WI38 (cell line): ENCODE measurements at regions not wholly inside any gene's neighbourhood (a gene's known extent, or its start where the extent isn't known, plus 50 kb on each side); places are given as distances from the start of the nearest gene placed in this dataset.

Experiments used
- H3K4me3 ChIP-seq: 2 replicates; pipeline ENCODE4 v1.5.1; 2011; ENCODE audit warnings: low read depth, mild to moderate bottlenecking, control low read depth, low read length
- TF ChIP-seq, protein P1 (sequence below): IDR thresholded peaks from 2 replicates; pipeline ENCODE4 v1.5.1; 2012; ENCODE audit warnings: low read depth, mild to moderate bottlenecking, control low read depth, low read length

DNA sequence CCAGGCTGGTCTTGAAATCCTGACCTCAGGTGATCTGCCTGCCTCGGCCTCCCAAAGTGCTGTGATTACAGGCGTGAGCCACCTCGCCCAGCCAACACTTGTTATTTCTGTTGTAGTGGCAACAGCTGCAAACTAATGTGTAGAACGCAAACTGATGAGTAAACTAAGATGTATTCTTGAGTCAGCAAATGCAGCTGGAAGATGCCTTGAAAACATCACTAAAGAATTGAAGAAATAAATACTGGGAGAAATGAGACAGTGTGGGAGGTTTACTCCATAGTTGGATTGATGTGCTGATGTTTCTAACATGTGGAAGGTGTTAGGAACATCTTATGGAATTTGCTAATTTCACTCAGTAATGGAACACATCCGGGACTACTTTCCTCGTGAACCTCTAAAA lies 61.3 kb upstream of the KCNE2 start:
- TF ChIP-seq, protein P1, sequence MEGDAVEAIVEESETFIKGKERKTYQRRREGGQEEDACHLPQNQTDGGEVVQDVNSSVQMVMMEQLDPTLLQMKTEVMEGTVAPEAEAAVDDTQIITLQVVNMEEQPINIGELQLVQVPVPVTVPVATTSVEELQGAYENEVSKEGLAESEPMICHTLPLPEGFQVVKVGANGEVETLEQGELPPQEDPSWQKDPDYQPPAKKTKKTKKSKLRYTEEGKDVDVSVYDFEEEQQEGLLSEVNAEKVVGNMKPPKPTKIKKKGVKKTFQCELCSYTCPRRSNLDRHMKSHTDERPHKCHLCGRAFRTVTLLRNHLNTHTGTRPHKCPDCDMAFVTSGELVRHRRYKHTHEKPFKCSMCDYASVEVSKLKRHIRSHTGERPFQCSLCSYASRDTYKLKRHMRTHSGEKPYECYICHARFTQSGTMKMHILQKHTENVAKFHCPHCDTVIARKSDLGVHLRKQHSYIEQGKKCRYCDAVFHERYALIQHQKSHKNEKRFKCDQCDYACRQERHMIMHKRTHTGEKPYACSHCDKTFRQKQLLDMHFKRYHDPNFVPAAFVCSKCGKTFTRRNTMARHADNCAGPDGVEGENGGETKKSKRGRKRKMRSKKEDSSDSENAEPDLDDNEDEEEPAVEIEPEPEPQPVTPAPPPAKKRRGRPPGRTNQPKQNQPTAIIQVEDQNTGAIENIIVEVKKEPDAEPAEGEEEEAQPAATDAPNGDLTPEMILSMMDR: no peak

DNA sequence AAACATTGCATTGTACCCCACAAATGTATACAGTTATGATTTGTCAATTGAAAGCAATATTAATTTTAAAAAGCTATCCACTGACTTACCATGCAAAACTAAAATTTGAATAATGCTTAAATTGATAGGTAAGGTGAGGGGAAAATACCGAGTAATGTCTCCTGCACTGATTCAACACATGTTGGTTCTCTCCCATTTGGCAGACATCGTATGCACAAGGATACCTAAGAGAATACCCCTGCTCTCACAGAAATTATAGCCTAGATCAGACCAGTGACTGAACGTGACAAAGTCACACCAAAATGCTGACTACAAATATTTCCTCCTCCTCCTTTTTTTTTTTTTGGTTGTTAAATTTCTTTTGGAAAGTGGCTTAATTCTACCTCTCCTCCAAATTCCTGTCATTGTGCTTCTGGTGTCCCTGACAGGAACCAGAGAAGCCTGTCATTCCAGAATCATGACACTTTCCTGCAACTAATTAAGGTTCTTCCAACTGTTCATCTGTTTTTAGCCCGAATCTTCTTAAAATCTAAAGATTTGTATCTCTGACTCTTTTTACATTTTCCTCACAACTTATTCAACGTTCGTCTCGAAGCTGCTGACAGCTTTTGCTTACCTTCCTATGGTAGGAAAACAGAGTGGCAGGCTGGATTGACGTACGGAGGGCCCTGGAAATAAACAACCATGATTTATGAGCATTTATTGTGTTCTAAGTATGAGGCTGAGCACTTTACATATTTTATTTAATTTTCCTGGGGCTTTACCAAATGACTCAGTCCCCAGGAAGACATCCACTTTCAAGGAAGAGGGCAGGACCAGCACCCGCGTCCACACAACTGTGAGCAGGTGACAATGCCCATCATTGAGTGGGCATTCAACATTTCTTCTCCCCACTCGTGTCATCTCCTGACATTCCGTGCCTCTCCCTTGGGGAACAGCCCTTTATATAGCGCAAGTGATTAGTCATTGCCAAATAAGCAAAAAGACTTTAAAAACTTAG lies 57.9 kb upstream of the KCNE2 start:
- H3K4me3 ChIP-seq: no peak overlapping the region
- TF ChIP-seq, protein P1: no peak

More for the DNA sequence above, 61.3 kb upstream of the KCNE2 start:
- H3K4me3 ChIP-seq: no peak overlapping the region

DNA sequence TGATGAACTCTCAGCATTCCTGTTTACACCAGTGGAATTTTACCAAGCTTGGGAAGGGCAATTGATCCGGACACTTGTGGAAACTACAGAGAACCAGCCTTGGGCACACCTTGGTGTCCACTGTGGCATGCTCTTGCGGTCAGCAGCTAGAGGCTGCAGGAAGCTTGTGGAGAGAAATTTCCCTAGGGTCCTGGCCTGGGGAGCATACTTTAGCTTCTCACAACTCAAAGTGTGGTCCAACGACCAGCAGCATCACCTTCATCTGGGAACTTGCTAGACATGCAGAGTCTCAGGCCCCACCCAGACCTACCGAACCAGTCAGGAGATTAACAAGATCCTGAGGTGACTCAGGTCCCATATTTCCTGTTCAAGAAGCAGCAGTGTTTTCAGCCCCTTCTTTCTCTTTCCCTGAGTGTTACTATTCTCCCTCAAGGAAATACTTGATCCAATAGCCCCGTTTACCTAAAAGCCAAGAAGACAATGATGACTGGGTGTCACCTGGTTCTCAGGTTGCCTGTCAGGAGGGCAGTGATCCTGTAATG lies 55.7 kb upstream of the KCNE2 start:
- TF ChIP-seq, protein P1: no peak
- H3K4me3 ChIP-seq: no peak overlapping the region

DNA sequence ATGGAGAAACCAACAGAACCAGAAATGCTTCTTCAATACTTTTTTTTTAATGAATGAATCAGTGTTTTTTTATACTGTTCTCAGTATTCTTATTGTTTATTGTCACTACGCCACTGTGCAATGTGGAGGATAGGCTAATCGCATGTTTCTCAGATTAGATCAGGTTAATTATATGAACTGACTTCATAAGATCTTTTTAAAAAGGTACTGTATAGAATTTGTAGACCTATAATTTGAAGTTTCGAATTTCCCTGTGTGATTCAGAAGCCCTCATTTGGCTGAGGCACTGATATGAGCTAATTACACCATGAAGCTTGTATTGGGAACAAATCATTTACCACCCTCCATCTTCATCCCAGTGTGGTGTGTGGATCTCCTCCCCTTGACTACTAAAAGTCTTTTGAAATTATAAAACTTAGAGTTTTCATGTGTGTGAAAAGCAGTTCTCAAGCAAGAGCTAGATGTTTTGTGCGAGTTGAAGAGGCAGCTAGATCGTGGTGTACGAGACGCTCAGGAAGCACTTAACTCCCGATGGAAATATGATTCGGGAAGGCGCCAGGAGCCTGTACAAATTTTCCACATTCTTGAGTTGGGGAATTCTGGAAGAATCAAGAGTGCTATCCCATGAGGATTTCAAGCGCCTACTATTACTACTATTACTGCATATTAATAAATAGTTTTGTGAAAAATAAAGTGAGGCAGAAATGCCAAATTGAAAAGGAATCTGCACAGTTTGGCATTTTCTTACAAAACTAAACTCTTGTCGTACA lies 52.1 kb upstream of the KCNE2 start:
- TF ChIP-seq, protein P1: no peak
- no peak overlapping the region for H3K4me3 ChIP-seq

DNA sequence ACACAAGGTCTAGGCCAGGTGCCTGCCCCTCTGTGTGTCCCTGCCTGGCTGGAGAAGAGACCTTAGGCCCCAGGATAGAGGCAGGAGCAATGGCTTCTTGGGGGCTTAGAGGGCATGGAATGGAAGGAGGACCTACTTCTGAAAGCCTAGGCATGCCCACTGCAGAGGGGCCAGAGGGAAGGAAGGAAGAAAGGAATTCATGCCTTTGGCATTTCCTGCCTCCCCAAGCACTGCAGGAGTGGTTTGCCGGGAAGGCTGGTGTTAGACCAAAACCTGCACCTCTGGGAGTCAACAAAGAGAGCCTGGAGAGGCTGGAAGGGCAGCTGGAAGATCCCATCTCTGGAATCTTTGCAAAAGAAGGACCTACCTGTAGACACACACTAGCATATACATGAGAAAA lies 50.7 kb upstream of the KCNE2 start:
- H3K4me3 ChIP-seq: no peak overlapping the region

More for the DNA sequence above, 50.7 kb upstream of the KCNE2 start:
- TF ChIP-seq, protein P1: no peak
